Fibroblast of lung (primary cell): ENCODE measurements at regions not wholly inside any gene's neighbourhood (a gene's known extent, or its start where the extent isn't known, plus 50 kb on each side); places are given as distances from the start of the nearest gene placed in this dataset.

Experiments
- EZH2 ChIP-seq: IDR thresholded peaks from 2 replicates; pipeline ENCODE4 v1.5.1; 2012; ENCODE audit warnings: low read length, control low read depth, mild to moderate bottlenecking; ENCODE audit errors: missing control alignments
- TF ChIP-seq, protein P1 (sequence below), 2 donors: IDR thresholded peaks in 1 of 2; conservative IDR thresholded peaks in 1 of 2; 1 replicate in 1 of 2; 2 replicates in 1 of 2; pipeline ENCODE4 v1.5.1; 2011 to 2012; ENCODE audit warnings: low read length in 2 of 2, control low read depth in 1 of 2, inconsistent platforms in 1 of 2, low read depth in 1 of 2, mild to moderate bottlenecking in 1 of 2

- TF ChIP-seq, protein P1, sequence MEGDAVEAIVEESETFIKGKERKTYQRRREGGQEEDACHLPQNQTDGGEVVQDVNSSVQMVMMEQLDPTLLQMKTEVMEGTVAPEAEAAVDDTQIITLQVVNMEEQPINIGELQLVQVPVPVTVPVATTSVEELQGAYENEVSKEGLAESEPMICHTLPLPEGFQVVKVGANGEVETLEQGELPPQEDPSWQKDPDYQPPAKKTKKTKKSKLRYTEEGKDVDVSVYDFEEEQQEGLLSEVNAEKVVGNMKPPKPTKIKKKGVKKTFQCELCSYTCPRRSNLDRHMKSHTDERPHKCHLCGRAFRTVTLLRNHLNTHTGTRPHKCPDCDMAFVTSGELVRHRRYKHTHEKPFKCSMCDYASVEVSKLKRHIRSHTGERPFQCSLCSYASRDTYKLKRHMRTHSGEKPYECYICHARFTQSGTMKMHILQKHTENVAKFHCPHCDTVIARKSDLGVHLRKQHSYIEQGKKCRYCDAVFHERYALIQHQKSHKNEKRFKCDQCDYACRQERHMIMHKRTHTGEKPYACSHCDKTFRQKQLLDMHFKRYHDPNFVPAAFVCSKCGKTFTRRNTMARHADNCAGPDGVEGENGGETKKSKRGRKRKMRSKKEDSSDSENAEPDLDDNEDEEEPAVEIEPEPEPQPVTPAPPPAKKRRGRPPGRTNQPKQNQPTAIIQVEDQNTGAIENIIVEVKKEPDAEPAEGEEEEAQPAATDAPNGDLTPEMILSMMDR (conservative IDR thresholded peaks at IDR 0.05 in 1 of 2, IDR thresholded peaks at IDR 0.05 in 1 of 2; ENCODE audit: low read depth in 1 of 2, low read length in 2 of 2), result no peak
- no peak for TF ChIP-seq EZH2
Observed at GRCh38 chr6:15843764-15844163, 180.9 kb upstream of the DTNBP1 start.
